Duodenal mucosa (tissue), 2 donors: ENCODE measurements at regions not wholly inside any gene's neighbourhood (a gene's known extent, or its start where the extent isn't known, plus 50 kb on each side); places are given as distances from the start of the nearest gene placed in this dataset.
"Not testable (repeated sequence)": the region's sequence is repeated elsewhere in the genome, so short reads cannot be mapped to it uniquely, and the experiment has no call there.

Source experiments
- H3K27ac ChIP-seq: one replicate; pipeline ENCODE4 v1.7.0; 2013; ENCODE audit warnings: low read depth, low read length
- H3K27me3 ChIP-seq, 2 donors: one replicate each; pipeline ENCODE4 v1.7.0; 2013; ENCODE audit warnings: low read length in 2 of 2, control low read depth in 1 of 2; ENCODE audit not compliant: insufficient read depth in 2 of 2, control insufficient read depth in 1 of 2
- H3K36me3 ChIP-seq, 2 donors: one replicate each; pipeline ENCODE4 v1.7.0; 2013; ENCODE audit warnings: low read length in 2 of 2, control low read depth in 1 of 2; ENCODE audit not compliant: insufficient read depth in 2 of 2, control insufficient read depth in 1 of 2
- H3K4me1 ChIP-seq, 2 donors: one replicate each; pipeline ENCODE4 v1.7.0; 2013; ENCODE audit warnings: low read length in 2 of 2, control low read depth in 1 of 2; ENCODE audit not compliant: insufficient read depth in 2 of 2, control insufficient read depth in 1 of 2
- H3K4me3 ChIP-seq, 2 donors: one replicate each; pipeline ENCODE4 v1.7.0; 2013; ENCODE audit warnings: low read length in 2 of 2, low read depth in 1 of 2
- H3K9ac ChIP-seq, 2 donors: one replicate each; pipeline ENCODE4 v1.7.0; 2013; ENCODE audit warnings: low read length in 2 of 2, low read depth in 1 of 2
- H3K9me3 ChIP-seq, 2 donors: one replicate each; pipeline ENCODE4 v1.7.0; 2013; ENCODE audit warnings: low read length in 2 of 2, control low read depth in 1 of 2; ENCODE audit not compliant: control insufficient read depth in 1 of 2

- no peak overlapping the region for H3K27ac ChIP-seq
- no peak overlapping the region for H3K9ac ChIP-seq
- no peak overlapping the region for H3K4me3 ChIP-seq
- H3K9me3 ChIP-seq = peaks cover 0 to 5% of the 10 kb centered on the region in 2 donors
- no peaks in the 10 kb centered on the region for H3K36me3 ChIP-seq
- no peaks in the 10 kb centered on the region for H3K4me1 ChIP-seq
- H3K27me3 ChIP-seq = no peaks in the 10 kb centered on the region
Measured at GRCh38 chr4:164337219-164337944, 416.5 kb upstream of the SMIM31 start.

GRCh38 chr4:164343472-164343976 is 410.4 kb upstream of the SMIM31 start:
- Histone ChIP-seq H3K36me3 (no peaks in the 10 kb centered on the region), H3K9ac (no peak overlapping the region), H3K4me1 (no peaks in the 10 kb centered on the region), H3K9me3 (no peaks in the 10 kb centered on the region), H3K27me3 (no peaks in the 10 kb centered on the region), H3K4me3 (no peak overlapping the region), H3K27ac (no peak overlapping the region)

DNA sequence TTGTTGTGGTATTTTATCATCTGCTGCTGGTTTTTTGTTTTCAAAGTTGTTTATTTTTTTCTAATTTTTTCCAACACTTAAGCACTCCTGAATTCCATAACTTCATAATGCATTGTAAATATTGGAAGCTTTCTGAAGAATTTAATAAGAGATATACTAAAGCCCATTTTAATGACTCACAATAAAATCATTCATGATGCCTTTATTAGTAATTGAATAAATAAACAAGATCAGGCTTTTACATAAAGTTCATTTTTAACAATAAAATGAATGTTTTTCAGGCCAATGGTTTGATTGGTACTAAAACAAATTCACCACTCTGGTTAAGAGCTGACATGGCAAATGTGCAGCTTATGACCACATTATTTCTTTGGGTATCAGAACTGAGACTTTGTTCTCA is 408.2 kb upstream of the SMIM31 start:
- H3K9me3 ChIP-seq = peaks cover 0 to 3% of the 10 kb centered on the region in 2 donors
- H3K4me3 ChIP-seq = no peak overlapping the region
- H3K4me1 ChIP-seq = no peaks in the 10 kb centered on the region
- no peak overlapping the region for H3K9ac ChIP-seq
- H3K36me3 ChIP-seq = no peaks in the 10 kb centered on the region
- no peak overlapping the region for H3K27ac ChIP-seq
- no peaks in the 10 kb centered on the region for H3K27me3 ChIP-seq

- no peak overlapping the region for H3K9ac ChIP-seq
- H3K27ac ChIP-seq = no peak overlapping the region
- H3K4me1 ChIP-seq = no peaks in the 10 kb centered on the region
- H3K9me3 ChIP-seq = peaks cover 0 to 3% of the 10 kb centered on the region in 2 donors
- no peaks in the 10 kb centered on the region for H3K36me3 ChIP-seq
- no peaks in the 10 kb centered on the region for H3K27me3 ChIP-seq
- no peak overlapping the region for H3K4me3 ChIP-seq
Measured at GRCh38 chr4:164350061-164350460, 403.9 kb upstream of the SMIM31 start.

GRCh38 chr4:164350716-164351115 is 403.2 kb upstream of the SMIM31 start:
- H3K27ac ChIP-seq, H3K4me1 ChIP-seq, H3K4me3 ChIP-seq, H3K27me3 ChIP-seq, H3K36me3 ChIP-seq, H3K9me3 ChIP-seq, H3K9ac ChIP-seq: not testable (repeated sequence)

DNA sequence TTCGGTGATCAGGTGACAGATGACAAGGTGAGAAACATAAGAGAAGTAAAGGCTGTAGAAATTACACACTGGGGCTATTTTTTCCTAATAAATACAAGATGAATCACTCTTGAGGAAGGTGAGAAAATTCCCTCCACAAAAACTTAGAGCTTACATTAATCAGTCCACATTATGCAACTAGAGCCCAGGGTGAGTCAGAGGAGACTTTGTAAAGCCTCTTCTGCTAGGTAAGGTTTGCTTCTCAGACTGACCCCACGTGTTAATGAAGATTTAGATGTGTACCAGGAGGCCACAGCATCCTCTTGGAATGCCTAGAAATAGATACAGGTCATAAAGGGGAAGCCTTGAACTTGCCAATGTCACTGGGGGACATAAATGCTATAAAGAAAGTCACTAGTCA is 396.0 kb upstream of the SMIM31 start:
- H3K9ac ChIP-seq = no peak overlapping the region
- H3K4me1 ChIP-seq = no peaks in the 10 kb centered on the region
- H3K27me3 ChIP-seq = no peaks in the 10 kb centered on the region
- H3K9me3 ChIP-seq = no peaks in the 10 kb centered on the region
- H3K27ac ChIP-seq = no peak overlapping the region
- H3K4me3 ChIP-seq = no peak overlapping the region
- no peaks in the 10 kb centered on the region for H3K36me3 ChIP-seq

- H3K27ac ChIP-seq = no peak overlapping the region
- no peaks in the 10 kb centered on the region for H3K36me3 ChIP-seq
Measured at GRCh38 chr4:164358400-164358799, 395.5 kb upstream of the SMIM31 start.

GRCh38 chr4:164359881-164360280 is 394.1 kb upstream of the SMIM31 start:
- H3K9ac ChIP-seq = no peak overlapping the region
- no peak overlapping the region for H3K27ac ChIP-seq
- H3K4me3 ChIP-seq = no peak overlapping the region
- H3K4me1 ChIP-seq = no peaks in the 10 kb centered on the region
- no peaks in the 10 kb centered on the region for H3K9me3 ChIP-seq
- no peaks in the 10 kb centered on the region for H3K27me3 ChIP-seq
- no peaks in the 10 kb centered on the region for H3K36me3 ChIP-seq

More at GRCh38 chr4:164358400-164358799, 395.5 kb upstream of the SMIM31 start:
- Histone ChIP-seq H3K4me1 (no peaks in the 10 kb centered on the region), H3K27me3 (no peaks in the 10 kb centered on the region), H3K9ac (no peak overlapping the region), H3K4me3 (no peak overlapping the region), H3K9me3 (no peaks in the 10 kb centered on the region)

GRCh38 chr4:164368894-164369293 is 385.0 kb upstream of the SMIM31 start:
- Histone ChIP-seq H3K36me3 (no peaks in the 10 kb centered on the region), H3K4me1 (no peaks in the 10 kb centered on the region), H3K9me3 (no peaks in the 10 kb centered on the region), H3K27me3 (no peaks in the 10 kb centered on the region), H3K4me3 (no peak overlapping the region), H3K27ac (no peak overlapping the region), H3K9ac (no peak overlapping the region)

- H3K27ac ChIP-seq = no peak overlapping the region
- no peak overlapping the region for H3K4me3 ChIP-seq
- H3K9ac ChIP-seq = no peak overlapping the region
- H3K27me3 ChIP-seq = no peaks in the 10 kb centered on the region
- no peaks in the 10 kb centered on the region for H3K36me3 ChIP-seq
- no peaks in the 10 kb centered on the region for H3K4me1 ChIP-seq
- no peaks in the 10 kb centered on the region for H3K9me3 ChIP-seq
Measured at GRCh38 chr4:164373021-164373420, 380.9 kb upstream of the SMIM31 start.
